WTC11 (cell line): ENCODE measurements at regions not wholly inside any gene's neighbourhood (a gene's known extent, or its start where the extent isn't known, plus 50 kb on each side); places are given as distances from the start of the nearest gene placed in this dataset.

Source experiments
- ATAC-seq: fragments of 200-7000 bp; cut with Tn5 transposase; 2 replicates; pipeline ENCODE4 v1.10.0; 2021; ENCODE audit warnings: mild to moderate bottlenecking, moderate library complexity
- CTCF ChIA-PET: fragments of 300-600 bp; sonication (Branson Sonifier 250); formaldehyde crosslinking; loops from one replicate; lab custom pipeline; 2021; ENCODE audit warnings: antibody characterized with exemption; lab: Charles Lee
- POLR2A ChIA-PET: fragments of 350-600 bp; sonication (Branson Sonifier 250); formaldehyde crosslinking; loops from one replicate; lab custom pipeline; 2021; ENCODE audit warnings: antibody characterized with exemption; lab: Charles Lee
- DNase-seq: peaks from one replicate; pipeline ENCODE4 v3.0.0; 2021; ENCODE audit warnings: low spot score
- H3K27ac Mint-ChIP-seq: 2 replicates; pipeline ENCODE4 v1.8.0; 2021; ENCODE audit warnings: mixed read lengths
- H3K27me3 Mint-ChIP-seq: 2 replicates; pipeline ENCODE4 v1.8.0; 2021; ENCODE audit warnings: low read depth, mild to moderate bottlenecking, moderate library complexity, mixed read lengths
- H3K36me3 Mint-ChIP-seq: 2 replicates; pipeline ENCODE4 v1.8.0; 2021; ENCODE audit warnings: mixed read lengths
- H3K4me1 Mint-ChIP-seq: 2 replicates; pipeline ENCODE4 v1.8.0; 2022; ENCODE audit warnings: mixed read lengths
- H3K4me3 Mint-ChIP-seq: 2 replicates; pipeline ENCODE4 v1.8.0; 2021; ENCODE audit warnings: mild to moderate bottlenecking, moderate library complexity, mixed read lengths
- H3K9me3 Mint-ChIP-seq: 2 replicates; pipeline ENCODE4 v1.8.0; 2021; ENCODE audit warnings: mixed read lengths
- AFF4 ChIP-seq: sonication (generic); formaldehyde crosslinking; IDR thresholded peaks from 2 replicates; pipeline ENCODE4 v1.8.1; 2023; ENCODE audit warnings: mild to moderate bottlenecking, missing genetic modification reagents, borderline replicate concordance
- ATF2 ChIP-seq: sonication (generic); formaldehyde crosslinking; IDR thresholded peaks from 2 replicates; pipeline ENCODE4 v1.8.1; 2022; ENCODE audit warnings: low read depth, missing genetic modification reagents, borderline replicate concordance
- ATF6 ChIP-seq: sonication (generic); formaldehyde crosslinking; IDR thresholded peaks from 2 replicates; pipeline ENCODE4 v1.8.1; 2023; ENCODE audit warnings: mild to moderate bottlenecking, missing genetic modification reagents
- CREB1 ChIP-seq: sonication (generic); formaldehyde crosslinking; IDR thresholded peaks from 2 replicates; pipeline ENCODE4 v1.8.0; 2023; ENCODE audit warnings: mild to moderate bottlenecking, missing genetic modification reagents
- FOXJ3 ChIP-seq: sonication (generic); formaldehyde crosslinking; IDR thresholded peaks from 2 replicates; pipeline ENCODE4 v1.9.0; 2021; ENCODE audit warnings: missing genetic modification reagents, mild to moderate bottlenecking, borderline replicate concordance
- FOXP1 ChIP-seq: sonication (generic); formaldehyde crosslinking; IDR thresholded peaks from 2 replicates; pipeline ENCODE4 v1.8.0; 2022; ENCODE audit warnings: missing genetic modification reagents, mild to moderate bottlenecking, moderate library complexity, borderline replicate concordance
- GABPB1 ChIP-seq: sonication (generic); formaldehyde crosslinking; IDR thresholded peaks from 2 replicates; pipeline ENCODE4 v1.8.1; 2023; ENCODE audit warnings: mild to moderate bottlenecking, missing genetic modification reagents
- GTF2I ChIP-seq: fragments of 250-450 bp; sonication (Bioruptor Pico); conservative IDR thresholded peaks from 2 replicates; pipeline ENCODE4 v1.4.0; 2021; ENCODE audit warnings: mild to moderate bottlenecking
- MYBL2 ChIP-seq: sonication (generic); formaldehyde crosslinking; IDR thresholded peaks from 2 replicates; pipeline ENCODE4 v1.8.1; 2023; ENCODE audit warnings: mild to moderate bottlenecking, moderate library complexity, missing genetic modification reagents
- NFE2L1 ChIP-seq: sonication (generic); formaldehyde crosslinking; IDR thresholded peaks from 2 replicates; pipeline ENCODE4 v1.8.1; 2023; ENCODE audit warnings: missing genetic modification reagents
- TCF7 ChIP-seq: sonication (generic); formaldehyde crosslinking; IDR thresholded peaks from 2 replicates; pipeline ENCODE4 v1.8.0; 2022; ENCODE audit warnings: mild to moderate bottlenecking, low read depth, missing genetic modification reagents, moderate library complexity
- TEAD1 ChIP-seq: sonication (generic); formaldehyde crosslinking; IDR thresholded peaks from 2 replicates; pipeline ENCODE4 v1.8.0; 2022; ENCODE audit warnings: mild to moderate bottlenecking, missing genetic modification reagents
- ZNF232 ChIP-seq: sonication (generic); formaldehyde crosslinking; IDR thresholded peaks from 2 replicates; pipeline ENCODE4 v1.8.0; 2022; ENCODE audit warnings: mild to moderate bottlenecking, missing genetic modification reagents
- ZNF263 ChIP-seq: sonication (generic); formaldehyde crosslinking; IDR thresholded peaks from 2 replicates; pipeline ENCODE4 v1.8.1; 2022; ENCODE audit warnings: low read depth, mild to moderate bottlenecking, moderate library complexity, missing genetic modification reagents
- TF ChIP-seq, protein P1 (sequence below): sonication (generic); formaldehyde crosslinking; IDR thresholded peaks from 2 replicates; pipeline ENCODE4 v1.8.1; 2022; ENCODE audit warnings: low read depth, mild to moderate bottlenecking, moderate library complexity, missing genetic modification reagents, borderline replicate concordance
- TF ChIP-seq, protein P2 (sequence below): sonication (generic); formaldehyde crosslinking; IDR thresholded peaks from 2 replicates; pipeline ENCODE4 v1.8.0; 2023; ENCODE audit warnings: missing genetic modification reagents, mild to moderate bottlenecking, borderline replicate concordance
- TF ChIP-seq, protein P3 (sequence below): sonication (generic); formaldehyde crosslinking; IDR thresholded peaks from 2 replicates; pipeline ENCODE4 v1.8.0; 2022; ENCODE audit warnings: mild to moderate bottlenecking, missing genetic modification reagents
- TF ChIP-seq, protein P4 (sequence below): fragments of 250-450 bp; sonication (Bioruptor Pico); IDR thresholded peaks from 2 replicates; pipeline ENCODE4 v1.8.0; 2021; ENCODE audit warnings: mild to moderate bottlenecking

DNA sequence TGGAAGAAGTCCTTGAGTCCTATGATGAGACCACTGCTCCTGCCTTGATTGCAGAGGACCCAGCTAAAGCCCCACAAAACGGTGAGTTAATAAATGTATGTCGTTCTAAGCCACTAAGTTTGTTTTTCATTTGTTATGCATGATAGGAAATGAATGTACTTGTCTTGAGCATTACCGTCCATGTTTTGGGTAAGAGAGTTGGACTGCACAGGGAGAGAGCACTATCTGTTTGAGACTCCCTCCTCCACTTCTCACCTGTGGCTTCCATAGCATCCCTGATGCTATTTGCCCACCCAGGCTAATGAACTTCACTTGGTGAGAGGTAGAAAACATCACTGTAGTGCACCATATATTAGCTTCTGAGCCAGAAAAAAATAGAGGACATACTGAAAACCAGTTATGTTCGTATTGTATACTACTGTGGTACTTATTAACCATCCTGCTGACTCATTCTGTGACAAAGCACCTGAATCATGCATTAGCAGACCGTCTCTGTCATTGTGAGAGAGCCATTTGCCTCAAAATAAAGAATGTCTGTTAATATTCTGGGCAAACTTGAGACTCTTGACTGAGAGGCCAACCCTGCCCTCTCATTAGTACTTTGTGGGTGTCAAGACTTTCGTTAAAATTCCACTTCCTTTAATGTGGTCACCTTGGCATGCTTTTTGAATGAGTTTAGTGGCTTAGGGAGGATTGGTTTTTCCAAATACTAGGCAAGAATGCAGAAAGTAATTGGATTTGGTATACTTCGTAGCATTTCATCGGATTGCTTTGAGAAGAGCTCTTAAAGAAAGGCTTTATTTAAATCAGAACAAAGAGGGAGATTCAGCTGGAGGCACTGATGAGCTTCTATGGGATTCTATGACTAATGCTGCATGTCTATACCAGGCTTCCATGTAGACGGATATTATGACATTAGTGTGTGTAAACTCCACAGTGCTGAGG is 99.3 kb upstream of the GRPR start:
- H3K9me3 Mint-ChIP-seq: peaks cover 12% of the 10 kb centered on the region
- H3K27me3 Mint-ChIP-seq: no peaks in the 10 kb centered on the region
- POLR2A ChIA-PET: no interaction called here
- TF ChIP-seq CREB1 (CRISPR knock-in tag) (no peak), MYBL2 (CRISPR knock-in tag) (no peak), ZNF263 (CRISPR knock-in tag) (no peak), ATF6 (CRISPR knock-in tag) (no peak), TEAD1 (CRISPR knock-in tag) (no peak), FOXP1 (CRISPR knock-in tag) (no peak), FOXJ3 (no peak), GABPB1 (no peak), ATF2 (CRISPR knock-in tag) (no peak), ZNF232 (no peak), GTF2I (CRISPR knock-in tag) (no peak), TCF7 (CRISPR knock-in tag) (no peak), AFF4 (no peak), NFE2L1 (CRISPR knock-in tag) (no peak)
- TF ChIP-seq, protein P1, sequence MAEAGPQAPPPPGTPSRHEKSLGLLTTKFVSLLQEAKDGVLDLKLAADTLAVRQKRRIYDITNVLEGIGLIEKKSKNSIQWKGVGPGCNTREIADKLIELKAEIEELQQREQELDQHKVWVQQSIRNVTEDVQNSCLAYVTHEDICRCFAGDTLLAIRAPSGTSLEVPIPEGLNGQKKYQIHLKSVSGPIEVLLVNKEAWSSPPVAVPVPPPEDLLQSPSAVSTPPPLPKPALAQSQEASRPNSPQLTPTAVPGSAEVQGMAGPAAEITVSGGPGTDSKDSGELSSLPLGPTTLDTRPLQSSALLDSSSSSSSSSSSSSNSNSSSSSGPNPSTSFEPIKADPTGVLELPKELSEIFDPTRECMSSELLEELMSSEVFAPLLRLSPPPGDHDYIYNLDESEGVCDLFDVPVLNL (CRISPR knock-in tag): no peak
- TF ChIP-seq, protein P2, sequence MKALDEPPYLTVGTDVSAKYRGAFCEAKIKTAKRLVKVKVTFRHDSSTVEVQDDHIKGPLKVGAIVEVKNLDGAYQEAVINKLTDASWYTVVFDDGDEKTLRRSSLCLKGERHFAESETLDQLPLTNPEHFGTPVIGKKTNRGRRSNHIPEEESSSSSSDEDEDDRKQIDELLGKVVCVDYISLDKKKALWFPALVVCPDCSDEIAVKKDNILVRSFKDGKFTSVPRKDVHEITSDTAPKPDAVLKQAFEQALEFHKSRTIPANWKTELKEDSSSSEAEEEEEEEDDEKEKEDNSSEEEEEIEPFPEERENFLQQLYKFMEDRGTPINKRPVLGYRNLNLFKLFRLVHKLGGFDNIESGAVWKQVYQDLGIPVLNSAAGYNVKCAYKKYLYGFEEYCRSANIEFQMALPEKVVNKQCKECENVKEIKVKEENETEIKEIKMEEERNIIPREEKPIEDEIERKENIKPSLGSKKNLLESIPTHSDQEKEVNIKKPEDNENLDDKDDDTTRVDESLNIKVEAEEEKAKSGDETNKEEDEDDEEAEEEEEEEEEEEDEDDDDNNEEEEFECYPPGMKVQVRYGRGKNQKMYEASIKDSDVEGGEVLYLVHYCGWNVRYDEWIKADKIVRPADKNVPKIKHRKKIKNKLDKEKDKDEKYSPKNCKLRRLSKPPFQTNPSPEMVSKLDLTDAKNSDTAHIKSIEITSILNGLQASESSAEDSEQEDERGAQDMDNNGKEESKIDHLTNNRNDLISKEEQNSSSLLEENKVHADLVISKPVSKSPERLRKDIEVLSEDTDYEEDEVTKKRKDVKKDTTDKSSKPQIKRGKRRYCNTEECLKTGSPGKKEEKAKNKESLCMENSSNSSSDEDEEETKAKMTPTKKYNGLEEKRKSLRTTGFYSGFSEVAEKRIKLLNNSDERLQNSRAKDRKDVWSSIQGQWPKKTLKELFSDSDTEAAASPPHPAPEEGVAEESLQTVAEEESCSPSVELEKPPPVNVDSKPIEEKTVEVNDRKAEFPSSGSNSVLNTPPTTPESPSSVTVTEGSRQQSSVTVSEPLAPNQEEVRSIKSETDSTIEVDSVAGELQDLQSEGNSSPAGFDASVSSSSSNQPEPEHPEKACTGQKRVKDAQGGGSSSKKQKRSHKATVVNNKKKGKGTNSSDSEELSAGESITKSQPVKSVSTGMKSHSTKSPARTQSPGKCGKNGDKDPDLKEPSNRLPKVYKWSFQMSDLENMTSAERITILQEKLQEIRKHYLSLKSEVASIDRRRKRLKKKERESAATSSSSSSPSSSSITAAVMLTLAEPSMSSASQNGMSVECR (CRISPR knock-in tag): no peak
- TF ChIP-seq, protein P3, sequence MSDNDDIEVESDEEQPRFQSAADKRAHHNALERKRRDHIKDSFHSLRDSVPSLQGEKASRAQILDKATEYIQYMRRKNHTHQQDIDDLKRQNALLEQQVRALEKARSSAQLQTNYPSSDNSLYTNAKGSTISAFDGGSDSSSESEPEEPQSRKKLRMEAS (CRISPR knock-in tag): no peak
- TF ChIP-seq, protein P4, sequence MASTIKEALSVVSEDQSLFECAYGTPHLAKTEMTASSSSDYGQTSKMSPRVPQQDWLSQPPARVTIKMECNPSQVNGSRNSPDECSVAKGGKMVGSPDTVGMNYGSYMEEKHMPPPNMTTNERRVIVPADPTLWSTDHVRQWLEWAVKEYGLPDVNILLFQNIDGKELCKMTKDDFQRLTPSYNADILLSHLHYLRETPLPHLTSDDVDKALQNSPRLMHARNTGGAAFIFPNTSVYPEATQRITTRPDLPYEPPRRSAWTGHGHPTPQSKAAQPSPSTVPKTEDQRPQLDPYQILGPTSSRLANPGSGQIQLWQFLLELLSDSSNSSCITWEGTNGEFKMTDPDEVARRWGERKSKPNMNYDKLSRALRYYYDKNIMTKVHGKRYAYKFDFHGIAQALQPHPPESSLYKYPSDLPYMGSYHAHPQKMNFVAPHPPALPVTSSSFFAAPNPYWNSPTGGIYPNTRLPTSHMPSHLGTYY (CRISPR knock-in tag): no peak
- no peak for DNase-seq
- CTCF ChIA-PET: no interaction called here
- ATAC-seq: no peak
- H3K4me3 Mint-ChIP-seq: no peak overlapping the region
- no peak overlapping the region for H3K27ac Mint-ChIP-seq
- no peaks in the 10 kb centered on the region for H3K36me3 Mint-ChIP-seq
- H3K4me1 Mint-ChIP-seq: no peaks in the 10 kb centered on the region
